Hepatocyte (in vitro differentiated cells): ENCODE measurements at regions not wholly inside any gene's neighbourhood (a gene's known extent, or its start where the extent isn't known, plus 50 kb on each side); places are given as distances from the start of the nearest gene placed in this dataset.

ENCODE experiments used
- CTCF ChIP-seq: fragments of 200-600 bp; sonication (generic); IDR thresholded peaks from 2 replicates; pipeline ENCODE4 v1.5.1; 2016; ENCODE audit warnings: antibody characterized with exemption, mild to moderate bottlenecking; ENCODE audit not compliant: poor library complexity
- EZH2 ChIP-seq: fragments of 200-600 bp; sonication (generic); IDR thresholded peaks from 2 replicates; pipeline ENCODE4 v1.6.1; 2016; ENCODE audit warnings: antibody characterized with exemption, mild to moderate bottlenecking, borderline replicate concordance

- no peak for TF ChIP-seq EZH2
- no peak for TF ChIP-seq CTCF
Measured at GRCh38 chr5:82526540-82526939, 248.4 kb upstream of the RPS23 start.
